ENCODE measurements at regions not wholly inside any gene's neighbourhood (a gene's known extent, or its start where the extent isn't known, plus 50 kb on each side); places are given as distances from the start of the nearest gene placed in this dataset.
"Not testable (repeated sequence)": the region's sequence is repeated elsewhere in the genome, so short reads cannot be mapped to it uniquely, and the experiment has no call there.

DNA sequence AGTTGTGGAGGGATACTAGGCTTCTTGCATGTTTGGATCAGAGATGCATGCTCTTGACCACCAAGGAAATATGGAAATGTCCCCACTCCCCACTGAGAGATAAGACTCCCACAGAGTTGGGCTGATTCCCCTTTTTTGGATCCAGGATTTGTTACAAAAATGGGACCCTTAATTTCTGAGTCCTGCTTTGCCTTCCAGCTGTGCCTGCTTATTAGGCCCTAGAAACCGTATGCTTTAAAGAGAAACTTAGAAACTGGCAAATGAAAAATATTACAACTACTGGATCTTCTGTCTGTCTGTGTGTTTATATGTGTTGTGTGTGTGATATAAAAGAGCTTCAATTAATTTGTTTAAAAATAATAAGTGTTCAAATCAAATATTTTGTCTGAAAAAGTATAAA is 817.6 kb upstream of the CITED2 start:
- TF ChIP-seq, protein P1, sequence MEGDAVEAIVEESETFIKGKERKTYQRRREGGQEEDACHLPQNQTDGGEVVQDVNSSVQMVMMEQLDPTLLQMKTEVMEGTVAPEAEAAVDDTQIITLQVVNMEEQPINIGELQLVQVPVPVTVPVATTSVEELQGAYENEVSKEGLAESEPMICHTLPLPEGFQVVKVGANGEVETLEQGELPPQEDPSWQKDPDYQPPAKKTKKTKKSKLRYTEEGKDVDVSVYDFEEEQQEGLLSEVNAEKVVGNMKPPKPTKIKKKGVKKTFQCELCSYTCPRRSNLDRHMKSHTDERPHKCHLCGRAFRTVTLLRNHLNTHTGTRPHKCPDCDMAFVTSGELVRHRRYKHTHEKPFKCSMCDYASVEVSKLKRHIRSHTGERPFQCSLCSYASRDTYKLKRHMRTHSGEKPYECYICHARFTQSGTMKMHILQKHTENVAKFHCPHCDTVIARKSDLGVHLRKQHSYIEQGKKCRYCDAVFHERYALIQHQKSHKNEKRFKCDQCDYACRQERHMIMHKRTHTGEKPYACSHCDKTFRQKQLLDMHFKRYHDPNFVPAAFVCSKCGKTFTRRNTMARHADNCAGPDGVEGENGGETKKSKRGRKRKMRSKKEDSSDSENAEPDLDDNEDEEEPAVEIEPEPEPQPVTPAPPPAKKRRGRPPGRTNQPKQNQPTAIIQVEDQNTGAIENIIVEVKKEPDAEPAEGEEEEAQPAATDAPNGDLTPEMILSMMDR (IDR thresholded peaks at IDR 0.05; ENCODE audit: insufficient read depth, low read depth, low read length, missing control alignments) = no peak
- DNase-seq (ENCODE audit: low read depth) = no peak
- H3K4me3 ChIP-seq (ENCODE audit: low read length) = no peak overlapping the region

GRCh38 chr6:140189263-140189662 is 814.8 kb upstream of the CITED2 start:
- not testable (repeated sequence) for DNase-seq (ENCODE audit: low read depth); H3K4me3 ChIP-seq (ENCODE audit: low read length)

DNA sequence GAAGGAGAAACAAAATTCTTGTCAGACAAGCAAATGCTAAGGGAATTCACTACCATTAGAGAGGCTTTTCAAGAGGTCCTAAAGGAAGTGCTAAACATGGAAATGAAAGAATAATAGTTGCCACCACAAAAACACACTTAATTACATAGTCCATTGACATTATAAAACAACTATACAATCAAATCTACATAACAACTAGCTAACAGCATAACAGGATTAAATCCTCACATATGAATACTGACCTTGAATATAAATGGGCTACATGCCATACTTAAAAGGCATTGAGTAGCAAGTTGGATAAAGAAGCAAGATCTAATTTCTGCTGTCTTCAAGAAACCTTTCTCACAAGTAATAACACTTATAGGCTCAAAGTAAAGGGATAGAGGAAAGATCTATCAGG is 811.5 kb upstream of the CITED2 start:
- TF ChIP-seq, protein P1 (IDR thresholded peaks at IDR 0.05; ENCODE audit: insufficient read depth, low read depth, low read length, missing control alignments) = no peak

GRCh38 chr6:140183881-140184280 is 809.4 kb upstream of the CITED2 start:
- DNase-seq (ENCODE audit: low read depth) = no peak
- TF ChIP-seq, protein P1 (IDR thresholded peaks at IDR 0.05; ENCODE audit: insufficient read depth, low read depth, low read length, missing control alignments) = no peak
- H3K4me3 ChIP-seq (ENCODE audit: low read length) = no peak overlapping the region

More for the DNA sequence above, 811.5 kb upstream of the CITED2 start:
- no peak for DNase-seq (ENCODE audit: low read depth)
- no peak overlapping the region for H3K4me3 ChIP-seq (ENCODE audit: low read length)

DNA sequence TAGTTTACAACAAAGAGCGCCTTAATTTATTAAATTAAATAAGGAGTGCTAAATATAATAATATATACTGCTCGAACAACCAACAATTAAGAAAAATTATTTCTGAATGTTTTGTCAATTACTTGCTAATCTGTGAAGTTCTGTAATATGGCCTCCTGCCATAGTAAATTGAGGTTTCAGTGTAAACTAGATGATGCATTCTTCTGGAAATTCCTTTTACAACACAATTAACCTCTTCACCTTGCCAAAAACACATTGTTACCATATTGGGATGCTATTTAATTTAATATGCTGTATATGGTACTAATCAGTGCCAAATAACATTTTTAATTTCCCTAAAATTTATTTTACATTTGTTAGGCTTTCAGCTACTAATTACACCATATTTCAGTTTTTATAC is 808.4 kb upstream of the CITED2 start:
- DNase-seq (ENCODE audit: low read depth) = no peak
- no peak overlapping the region for H3K4me3 ChIP-seq (ENCODE audit: low read length)
- TF ChIP-seq, protein P1 (IDR thresholded peaks at IDR 0.05; ENCODE audit: insufficient read depth, low read depth, low read length, missing control alignments) = no peak

- H3K4me3 ChIP-seq (ENCODE audit: low read length) = no peak overlapping the region
- TF ChIP-seq, protein P1 (IDR thresholded peaks at IDR 0.05; ENCODE audit: insufficient read depth, low read depth, low read length, missing control alignments) = no peak
- no peak for DNase-seq (ENCODE audit: low read depth)
These were observed 807.4 kb upstream of the CITED2 start for GRCh38 chr6:140181876-140182275.

- no peak overlapping the region for H3K4me3 ChIP-seq (ENCODE audit: low read length)
- no peak for DNase-seq (ENCODE audit: low read depth)
- TF ChIP-seq, protein P1 (IDR thresholded peaks at IDR 0.05; ENCODE audit: insufficient read depth, low read depth, low read length, missing control alignments) = no peak
These were observed 805.9 kb upstream of the CITED2 start for GRCh38 chr6:140180306-140180705.

All from epithelial cell of esophagus (primary cell).